ENCODE measurements at regions not wholly inside any gene's neighbourhood (a gene's known extent, or its start where the extent isn't known, plus 50 kb on each side); places are given as distances from the start of the nearest gene placed in this dataset.

DNA sequence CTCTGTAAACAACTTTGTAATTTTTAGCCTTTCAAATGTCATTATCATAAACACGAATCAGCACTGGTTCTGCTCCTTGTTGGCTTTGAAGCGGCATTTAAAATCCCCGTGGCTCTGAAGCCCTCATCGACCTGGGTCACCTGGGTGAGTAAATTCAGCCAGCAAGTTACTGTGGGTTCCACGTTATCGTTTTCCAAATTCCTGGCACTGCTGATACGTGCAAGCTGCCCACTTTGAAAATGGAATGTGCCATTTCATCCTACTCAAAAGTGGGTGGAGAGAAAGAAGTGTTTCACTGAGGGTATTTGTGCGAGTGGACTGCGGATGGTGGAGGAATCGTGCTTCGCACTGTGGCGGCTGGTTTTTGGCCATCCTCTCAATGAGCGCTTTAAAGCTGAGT lies 281.7 kb downstream of the KLF6 start:
- no peaks in the 10 kb centered on the region for H3K9me3 ChIP-seq (ENCODE audit: control insufficient read depth, insufficient read depth, low read length)
- H3K9me2 ChIP-seq (replicated peaks; ENCODE audit: control insufficient read depth, low read length) = no peaks in the 10 kb centered on the region
- no peak for TF ChIP-seq EZH2phosphoT487 (IDR thresholded peaks at IDR 0.05; ENCODE audit: borderline replicate concordance, low read length)
- TF ChIP-seq, protein P1, sequence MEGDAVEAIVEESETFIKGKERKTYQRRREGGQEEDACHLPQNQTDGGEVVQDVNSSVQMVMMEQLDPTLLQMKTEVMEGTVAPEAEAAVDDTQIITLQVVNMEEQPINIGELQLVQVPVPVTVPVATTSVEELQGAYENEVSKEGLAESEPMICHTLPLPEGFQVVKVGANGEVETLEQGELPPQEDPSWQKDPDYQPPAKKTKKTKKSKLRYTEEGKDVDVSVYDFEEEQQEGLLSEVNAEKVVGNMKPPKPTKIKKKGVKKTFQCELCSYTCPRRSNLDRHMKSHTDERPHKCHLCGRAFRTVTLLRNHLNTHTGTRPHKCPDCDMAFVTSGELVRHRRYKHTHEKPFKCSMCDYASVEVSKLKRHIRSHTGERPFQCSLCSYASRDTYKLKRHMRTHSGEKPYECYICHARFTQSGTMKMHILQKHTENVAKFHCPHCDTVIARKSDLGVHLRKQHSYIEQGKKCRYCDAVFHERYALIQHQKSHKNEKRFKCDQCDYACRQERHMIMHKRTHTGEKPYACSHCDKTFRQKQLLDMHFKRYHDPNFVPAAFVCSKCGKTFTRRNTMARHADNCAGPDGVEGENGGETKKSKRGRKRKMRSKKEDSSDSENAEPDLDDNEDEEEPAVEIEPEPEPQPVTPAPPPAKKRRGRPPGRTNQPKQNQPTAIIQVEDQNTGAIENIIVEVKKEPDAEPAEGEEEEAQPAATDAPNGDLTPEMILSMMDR (IDR thresholded peaks at IDR 0.05; ENCODE audit: low read depth, low read length, poor library complexity, severe bottlenecking) = no peak
- no peak overlapping the region for H3K4me2 ChIP-seq (ENCODE audit: low read length)
- H4K20me1 ChIP-seq (ENCODE audit: control insufficient read depth, insufficient read depth, low read depth, low read length) = no peaks in the 10 kb centered on the region
- no peaks in the 10 kb centered on the region for H3K36me3 ChIP-seq (ENCODE audit: control insufficient read depth, low read length)
- no peaks in the 10 kb centered on the region for H3F3A ChIP-seq (ENCODE audit: control insufficient read depth, insufficient read depth)
- no peak overlapping the region for H3K27ac ChIP-seq (ENCODE audit: low read depth, low read length)
- no peaks in the 10 kb centered on the region for H3K27me3 ChIP-seq (ENCODE audit: control insufficient read depth, low read length)
- no peaks in the 10 kb centered on the region for H3K4me1 ChIP-seq (ENCODE audit: control insufficient read depth, low read length)
- no peak overlapping the region for H3K4me3 ChIP-seq (ENCODE audit: low read length)
- H3K79me2 ChIP-seq (ENCODE audit: control insufficient read depth, low read length) = no peaks in the 10 kb centered on the region

- Histone ChIP-seq H3K4me1 (ENCODE audit: control insufficient read depth, low read length) (no peaks in the 10 kb centered on the region), H3K27ac (ENCODE audit: low read depth, low read length) (no peak overlapping the region), H3K9me3 (ENCODE audit: control insufficient read depth, insufficient read depth, low read length) (no peaks in the 10 kb centered on the region), H3K79me2 (ENCODE audit: control insufficient read depth, low read length) (no peaks in the 10 kb centered on the region), H3F3A (ENCODE audit: control insufficient read depth, insufficient read depth) (no peaks in the 10 kb centered on the region), H4K20me1 (ENCODE audit: control insufficient read depth, insufficient read depth, low read depth, low read length) (no peaks in the 10 kb centered on the region), H3K9me2 (replicated peaks; ENCODE audit: control insufficient read depth, low read length) (no peaks in the 10 kb centered on the region), H3K36me3 (ENCODE audit: control insufficient read depth, low read length) (no peaks in the 10 kb centered on the region), H3K4me3 (ENCODE audit: low read length) (no peak overlapping the region), H3K4me2 (ENCODE audit: low read length) (no peak overlapping the region), H3K27me3 (ENCODE audit: control insufficient read depth, low read length) (no peaks in the 10 kb centered on the region)
- TF ChIP-seq, protein P1 (IDR thresholded peaks at IDR 0.05; ENCODE audit: low read depth, low read length, poor library complexity, severe bottlenecking) = no peak
- TF ChIP-seq EZH2phosphoT487 (IDR thresholded peaks at IDR 0.05; ENCODE audit: borderline replicate concordance, low read length) = no peak
These were observed 282.3 kb downstream of the KLF6 start for GRCh38 chr10:3502673-3503072.

DNA sequence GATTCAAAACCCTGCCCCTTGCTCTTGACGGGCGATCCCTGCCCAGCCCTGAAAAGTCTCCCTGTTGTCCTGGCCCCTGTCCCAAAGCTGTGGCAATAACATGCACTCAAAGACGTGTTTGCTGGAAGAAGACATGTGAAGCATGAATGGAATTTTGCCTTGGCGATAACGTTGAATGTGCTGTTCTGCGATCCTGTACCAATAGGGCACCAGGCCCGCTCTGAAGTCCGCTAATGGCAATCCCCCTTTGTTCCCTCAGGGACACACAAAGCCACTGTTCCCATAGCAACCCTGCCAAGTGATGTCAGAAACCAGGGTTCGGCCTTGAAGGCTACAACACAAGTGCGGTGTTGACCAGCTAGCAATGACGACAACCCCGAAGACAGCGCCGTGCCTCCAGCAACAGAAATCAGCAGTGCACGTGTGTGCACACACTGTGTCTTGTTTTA lies 284.6 kb downstream of the KLF6 start:
- no peak overlapping the region for H3K27ac ChIP-seq (ENCODE audit: low read depth, low read length)
- H3K4me3 ChIP-seq (ENCODE audit: low read length) = no peak overlapping the region
- H3K4me2 ChIP-seq (ENCODE audit: low read length) = no peak overlapping the region

More for the DNA sequence above, 284.6 kb downstream of the KLF6 start:
- TF ChIP-seq, protein P1 (IDR thresholded peaks at IDR 0.05; ENCODE audit: low read depth, low read length, poor library complexity, severe bottlenecking) = no peak
- TF ChIP-seq EZH2phosphoT487 (IDR thresholded peaks at IDR 0.05; ENCODE audit: borderline replicate concordance, low read length) = no peak
- no peaks in the 10 kb centered on the region for H3K79me2 ChIP-seq (ENCODE audit: control insufficient read depth, low read length)
- H3K9me3 ChIP-seq (ENCODE audit: control insufficient read depth, insufficient read depth, low read length) = no peaks in the 10 kb centered on the region
- H4K20me1 ChIP-seq (ENCODE audit: control insufficient read depth, insufficient read depth, low read depth, low read length) = no peaks in the 10 kb centered on the region
- no peaks in the 10 kb centered on the region for H3K9me2 ChIP-seq (replicated peaks; ENCODE audit: control insufficient read depth, low read length)
- H3F3A ChIP-seq (ENCODE audit: control insufficient read depth, insufficient read depth) = no peaks in the 10 kb centered on the region
- no peaks in the 10 kb centered on the region for H3K4me1 ChIP-seq (ENCODE audit: control insufficient read depth, low read length)
- H3K27me3 ChIP-seq (ENCODE audit: control insufficient read depth, low read length) = no peaks in the 10 kb centered on the region
- H3K36me3 ChIP-seq (ENCODE audit: control insufficient read depth, low read length) = no peaks in the 10 kb centered on the region
